ENCODE measurements at regions not wholly inside any gene's neighbourhood (a gene's known extent, or its start where the extent isn't known, plus 50 kb on each side); places are given as distances from the start of the nearest gene placed in this dataset.
"Not testable (repeated sequence)": the region's sequence is repeated elsewhere in the genome, so short reads cannot be mapped to it uniquely, and the experiment has no call there.

- H3K4me3 ChIP-seq (ENCODE audit: low read depth, low read length), result no peak overlapping the region
- TF ChIP-seq CTCF (IDR thresholded peaks at IDR 0.05; ENCODE audit: borderline replicate concordance, insufficient read depth, low read depth, low read length), result no peak
These were observed 917.5 kb upstream of the GOT2 start for GRCh38 chr16:59651662-59652061.

GRCh38 chr16:59645194-59645593 lies 911.1 kb upstream of the GOT2 start:
- no peak for TF ChIP-seq CTCF (IDR thresholded peaks at IDR 0.05; ENCODE audit: borderline replicate concordance, insufficient read depth, low read depth, low read length)
- H3K4me3 ChIP-seq (ENCODE audit: low read depth, low read length), result no peak overlapping the region

GRCh38 chr16:59635674-59636073 lies 901.6 kb upstream of the GOT2 start:
- H3K4me3 ChIP-seq (ENCODE audit: low read depth, low read length), result no peak overlapping the region
- no peak for TF ChIP-seq CTCF (IDR thresholded peaks at IDR 0.05; ENCODE audit: borderline replicate concordance, insufficient read depth, low read depth, low read length)

- H3K4me3 ChIP-seq (ENCODE audit: low read depth, low read length), result no peak overlapping the region
- TF ChIP-seq CTCF (IDR thresholded peaks at IDR 0.05; ENCODE audit: borderline replicate concordance, insufficient read depth, low read depth, low read length), result no peak
These were observed 900.8 kb upstream of the GOT2 start for GRCh38 chr16:59634951-59635350.

GRCh38 chr16:59634004-59634579 lies 900.0 kb upstream of the GOT2 start:
- no peak for TF ChIP-seq CTCF (IDR thresholded peaks at IDR 0.05; ENCODE audit: borderline replicate concordance, insufficient read depth, low read depth, low read length)

GRCh38 chr16:59632276-59632855 lies 898.2 kb upstream of the GOT2 start:
- TF ChIP-seq CTCF (IDR thresholded peaks at IDR 0.05; ENCODE audit: borderline replicate concordance, insufficient read depth, low read depth, low read length), result no peak

More at GRCh38 chr16:59634004-59634579, 900.0 kb upstream of the GOT2 start:
- no peak overlapping the region for H3K4me3 ChIP-seq (ENCODE audit: low read depth, low read length)

GRCh38 chr16:59624381-59624780 lies 890.3 kb upstream of the GOT2 start:
- H3K4me3 ChIP-seq (ENCODE audit: low read depth, low read length), result not testable (repeated sequence)

More at GRCh38 chr16:59632276-59632855, 898.2 kb upstream of the GOT2 start:
- H3K4me3 ChIP-seq (ENCODE audit: low read depth, low read length), result no peak overlapping the region
